Vagina (tissue), 2 donors: ENCODE measurements at regions not wholly inside any gene's neighbourhood (a gene's known extent, or its start where the extent isn't known, plus 50 kb on each side); places are given as distances from the start of the nearest gene placed in this dataset.

Experiments
- DNase-seq, 2 donors: peaks; one replicate each; pipeline ENCODE4 v3.0.0-alpha.2; 2017; ENCODE audit errors: extremely low spot score in 2 of 2
- H3K27ac ChIP-seq: fragments of 200-600 bp; sonication (generic); one replicate; pipeline ENCODE4 v1.5.1; 2019
- H3K27me3 ChIP-seq: fragments of 200-600 bp; sonication (generic); one replicate; pipeline ENCODE4 v1.5.1; 2019
- H3K36me3 ChIP-seq, 2 donors: fragments of 200-600 bp; sonication (generic); one replicate each; pipeline ENCODE4 v1.5.1; 2017 to 2019
- H3K4me1 ChIP-seq: fragments of 200-600 bp; sonication (generic); one replicate; pipeline ENCODE4 v1.5.1; 2019
- H3K4me3 ChIP-seq, 2 donors: fragments of 200-600 bp; sonication (generic); 1 replicate in 1 of 2; 2 replicates in 1 of 2; pipeline ENCODE4 v1.5.1; 2016 to 2019
- H3K9me3 ChIP-seq: fragments of 200-600 bp; sonication (generic); one replicate; pipeline ENCODE4 v1.5.1; 2019
- CTCF ChIP-seq, 3 experiments: fragments of 450-650 bp in 2 of 3; fragments of 200-600 bp in 1 of 3; sonication (generic) in 1 of 3; IDR thresholded peaks; one replicate each; pipeline ENCODE4 v1.5.1; 2017 to 2019; ENCODE audit warnings: antibody characterized with exemption in 3 of 3, mild to moderate bottlenecking in 2 of 3, moderate library complexity in 2 of 3
- POLR2A ChIP-seq, 2 donors: fragments of 450-650 bp; IDR thresholded peaks; one replicate each; pipeline ENCODE4 v1.6.1; 2017; ENCODE audit warnings: antibody characterized with exemption in 2 of 2, mild to moderate bottlenecking in 2 of 2, moderate library complexity in 2 of 2
- POLR2AphosphoS5 ChIP-seq, 2 donors: sonication (generic); formaldehyde crosslinking; IDR thresholded peaks; one replicate each; pipeline ENCODE4 v1.9.0; 2017; ENCODE audit warnings: antibody characterized with exemption in 2 of 2, mild to moderate bottlenecking in 2 of 2, low read depth in 1 of 2; ENCODE audit not compliant: insufficient read depth in 1 of 2
- intact Hi-C: fragments of 100-400 bp; cut with DNase I; formaldehyde crosslinking; loops from one replicate; pipeline ENCODE4 v1.15.1; 2023

- intact Hi-C loops = no loop called here
- H3K4me1 ChIP-seq = no peaks in the 10 kb centered on the region
Observed at GRCh38 chr6:85803721-85804120, 161.0 kb upstream of the SYNCRIP start.

GRCh38 chr6:85802162-85802561 lies 159.5 kb upstream of the SYNCRIP start:
- no peak for DNase-seq
- Histone ChIP-seq H3K4me3 (no peak overlapping the region), H3K36me3 (no peaks in the 10 kb centered on the region), H3K9me3 (no peaks in the 10 kb centered on the region), H3K4me1 (no peaks in the 10 kb centered on the region), H3K27ac (no peak overlapping the region), H3K27me3 (no peaks in the 10 kb centered on the region)
- intact Hi-C loops = no loop called here
- TF ChIP-seq CTCF (IDR thresholded peaks at IDR 0.05) (no peak), POLR2AphosphoS5 (IDR thresholded peaks at IDR 0.05; ENCODE audit: insufficient read depth in 1 of 2, low read depth in 1 of 2) (no peak), POLR2A (IDR thresholded peaks at IDR 0.05) (no peak)

More at GRCh38 chr6:85803721-85804120, 161.0 kb upstream of the SYNCRIP start:
- H3K9me3 ChIP-seq = no peaks in the 10 kb centered on the region
- TF ChIP-seq CTCF (IDR thresholded peaks at IDR 0.05) = no peak
- no peak for TF ChIP-seq POLR2A (IDR thresholded peaks at IDR 0.05)
- TF ChIP-seq POLR2AphosphoS5 (IDR thresholded peaks at IDR 0.05; ENCODE audit: insufficient read depth in 1 of 2, low read depth in 1 of 2) = no peak
- no peak overlapping the region for H3K27ac ChIP-seq
- H3K27me3 ChIP-seq = no peaks in the 10 kb centered on the region
- no peak for DNase-seq
- no peaks in the 10 kb centered on the region for H3K36me3 ChIP-seq
- no peak overlapping the region for H3K4me3 ChIP-seq

- Histone ChIP-seq H3K4me3 (no peak overlapping the region), H3K4me1 (no peaks in the 10 kb centered on the region), H3K9me3 (no peaks in the 10 kb centered on the region), H3K27ac (no peak overlapping the region), H3K27me3 (no peaks in the 10 kb centered on the region), H3K36me3 (no peaks in the 10 kb centered on the region)
- TF ChIP-seq CTCF (IDR thresholded peaks at IDR 0.05) (no peak), POLR2AphosphoS5 (IDR thresholded peaks at IDR 0.05; ENCODE audit: insufficient read depth in 1 of 2, low read depth in 1 of 2) (peak in 1 of 2 donors; percentile 46), POLR2A (IDR thresholded peaks at IDR 0.05) (no peak)
- no peak for DNase-seq
- intact Hi-C loops = no loop called here
Observed at GRCh38 chr6:85798931-85799652, 156.4 kb upstream of the SYNCRIP start.

GRCh38 chr6:85797993-85798392 lies 155.3 kb upstream of the SYNCRIP start:
- Histone ChIP-seq H3K4me1 (no peaks in the 10 kb centered on the region), H3K9me3 (no peaks in the 10 kb centered on the region), H3K27me3 (no peaks in the 10 kb centered on the region), H3K36me3 (no peaks in the 10 kb centered on the region), H3K27ac (no peak overlapping the region), H3K4me3 (no peak overlapping the region)
- intact Hi-C loops = no loop called here
- TF ChIP-seq POLR2AphosphoS5 (IDR thresholded peaks at IDR 0.05; ENCODE audit: insufficient read depth in 1 of 2, low read depth in 1 of 2) (no peak), POLR2A (IDR thresholded peaks at IDR 0.05) (no peak), CTCF (IDR thresholded peaks at IDR 0.05) (no peak)
- no peak for DNase-seq

- no peak for TF ChIP-seq CTCF (IDR thresholded peaks at IDR 0.05)
- TF ChIP-seq POLR2AphosphoS5 (IDR thresholded peaks at IDR 0.05; ENCODE audit: insufficient read depth in 1 of 2, low read depth in 1 of 2) = no peak
- TF ChIP-seq POLR2A (IDR thresholded peaks at IDR 0.05) = no peak
- H3K27me3 ChIP-seq = no peaks in the 10 kb centered on the region
- intact Hi-C loops = no loop called here
Observed at GRCh38 chr6:85795945-85796344, 153.3 kb upstream of the SYNCRIP start.

More at GRCh38 chr6:85795945-85796344, 153.3 kb upstream of the SYNCRIP start:
- no peak overlapping the region for H3K27ac ChIP-seq
- no peaks in the 10 kb centered on the region for H3K4me1 ChIP-seq
- H3K4me3 ChIP-seq = no peak overlapping the region
- H3K36me3 ChIP-seq = no peaks in the 10 kb centered on the region
- no peak for DNase-seq
- no peaks in the 10 kb centered on the region for H3K9me3 ChIP-seq
